ENCODE measurements at regions not wholly inside any gene's neighbourhood (a gene's known extent, or its start where the extent isn't known, plus 50 kb on each side); places are given as distances from the start of the nearest gene placed in this dataset.

DNA sequence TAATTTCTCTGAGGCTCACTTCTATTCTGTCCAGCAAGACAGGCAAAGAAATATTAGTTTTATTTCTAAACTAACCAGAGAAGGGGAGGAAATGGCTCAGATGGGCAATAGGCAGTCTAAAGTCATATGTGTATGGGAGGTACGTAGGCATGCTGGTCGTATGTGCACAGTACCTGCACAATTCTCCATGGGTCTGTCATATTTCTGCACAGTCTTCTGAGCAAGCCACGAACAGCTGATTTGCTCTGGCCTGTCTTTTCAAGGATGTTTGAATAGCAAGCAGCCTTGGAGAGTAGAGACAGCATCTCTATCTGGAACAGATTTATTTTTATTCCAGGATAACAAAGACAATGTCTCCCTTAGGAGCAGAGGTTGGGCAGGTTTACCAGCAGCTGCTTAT lies 92.1 kb downstream of the SLC25A47 start:
- intact Hi-C loops (cut with micrococcal nuclease), result loop anchor here (10.0 kb wide), 1 partner anchor 110 kb away; no protein-coding TSS in a partner anchor

GRCh38 chr14:100416081-100416680 lies 93.0 kb downstream of the SLC25A47 start:
- intact Hi-C loops (cut with micrococcal nuclease), result loop anchor here (10.0 kb wide), 1 partner anchor 109 kb away; no protein-coding TSS in a partner anchor
- DNase-seq, result no peak
- H3K4me1 ChIP-seq, result no peaks in the 10 kb centered on the region

More for the DNA sequence above, 92.1 kb downstream of the SLC25A47 start:
- Histone ChIP-seq H3K27me3 (ENCODE audit: low read depth) (no peaks in the 10 kb centered on the region), H3K9me3 (replicated peaks) (no peaks in the 10 kb centered on the region), H3K4me1 (no peaks in the 10 kb centered on the region), H3K4me3 (no peak overlapping the region), H3K27ac (replicated peaks) (no peak overlapping the region), H3K36me3 (no peaks in the 10 kb centered on the region)
- no peak for TF ChIP-seq CTCF (IDR thresholded peaks at IDR 0.05; ENCODE audit: borderline replicate concordance)
- DNase-seq, result no peak

DNA sequence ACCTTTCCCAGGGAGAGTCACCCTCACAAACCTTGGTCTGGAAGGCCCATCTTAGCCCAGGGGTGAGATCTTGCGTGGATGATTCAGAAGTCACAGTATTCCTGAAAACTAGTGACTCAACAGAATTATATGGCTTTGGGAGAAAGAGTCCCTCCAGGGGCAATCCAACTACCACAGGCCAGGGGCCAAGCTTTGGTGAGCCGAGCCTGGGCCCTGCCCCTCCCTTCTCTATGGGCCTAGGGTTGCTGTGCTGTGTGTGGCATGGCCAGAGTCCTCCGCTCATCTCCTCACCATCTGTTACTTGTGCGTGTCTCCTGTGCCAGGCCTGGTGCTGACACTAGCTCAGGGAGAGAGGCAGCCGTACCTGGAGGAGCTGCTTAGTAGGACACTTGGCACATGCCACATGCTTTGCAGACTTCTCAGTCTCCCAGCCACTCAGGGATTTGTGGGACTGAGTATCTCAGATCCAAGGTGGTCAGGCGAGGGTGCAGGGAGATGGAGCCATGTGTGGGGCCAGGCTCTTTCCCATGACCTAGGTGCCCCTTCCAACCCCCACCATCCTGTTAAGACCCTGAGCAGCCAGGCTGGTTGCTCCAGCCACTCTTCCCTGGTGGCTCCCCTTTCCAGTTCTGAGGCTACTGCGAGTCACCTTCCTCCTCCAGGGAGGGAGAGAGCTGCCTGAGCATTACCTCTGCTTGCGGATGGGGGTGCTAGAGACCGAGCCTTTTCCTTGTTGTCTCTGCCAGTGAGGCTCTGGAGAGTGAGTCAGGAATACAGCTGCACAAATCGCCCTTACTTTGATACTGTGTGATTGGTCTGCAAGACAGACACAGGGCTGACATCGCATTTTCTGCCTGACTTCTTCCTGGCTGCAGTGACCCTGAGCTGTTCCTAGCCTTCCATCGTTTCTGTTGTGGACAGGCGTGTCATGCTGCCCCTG lies 94.1 kb downstream of the SLC25A47 start:
- DNase-seq, result no peak

More at GRCh38 chr14:100416081-100416680, 93.0 kb downstream of the SLC25A47 start:
- TF ChIP-seq CTCF (IDR thresholded peaks at IDR 0.05; ENCODE audit: borderline replicate concordance), result no peak
- H3K36me3 ChIP-seq, result no peaks in the 10 kb centered on the region
- no peak overlapping the region for H3K4me3 ChIP-seq
- H3K27me3 ChIP-seq (ENCODE audit: low read depth), result no peaks in the 10 kb centered on the region
- H3K27ac ChIP-seq (replicated peaks), result no peak overlapping the region
- no peaks in the 10 kb centered on the region for H3K9me3 ChIP-seq (replicated peaks)

GRCh38 chr14:100419856-100420255 lies 96.7 kb downstream of the SLC25A47 start:
- H3K27me3 ChIP-seq (ENCODE audit: low read depth), result no peaks in the 10 kb centered on the region
- no peak overlapping the region for H3K27ac ChIP-seq (replicated peaks)
- intact Hi-C loops (cut with micrococcal nuclease), result loop anchor here (10.0 kb wide), 1 partner anchor 105 kb away; no protein-coding TSS in a partner anchor
- H3K4me3 ChIP-seq, result no peak overlapping the region
- peaks cover 2% of the 10 kb centered on the region for H3K4me1 ChIP-seq
- no peaks in the 10 kb centered on the region for H3K36me3 ChIP-seq
- DNase-seq, result no peak
- no peaks in the 10 kb centered on the region for H3K9me3 ChIP-seq (replicated peaks)
- no peak for TF ChIP-seq CTCF (IDR thresholded peaks at IDR 0.05; ENCODE audit: borderline replicate concordance)

More for the DNA sequence above, 94.1 kb downstream of the SLC25A47 start:
- peak; percentile 42 for TF ChIP-seq CTCF (IDR thresholded peaks at IDR 0.05; ENCODE audit: borderline replicate concordance)
- no peak overlapping the region for H3K4me3 ChIP-seq
- no peaks in the 10 kb centered on the region for H3K4me1 ChIP-seq
- no peaks in the 10 kb centered on the region for H3K9me3 ChIP-seq (replicated peaks)
- intact Hi-C loops (cut with micrococcal nuclease), result loop anchor here (10.0 kb wide), 1 partner anchor 108 kb away; no protein-coding TSS in a partner anchor
- no peaks in the 10 kb centered on the region for H3K27me3 ChIP-seq (ENCODE audit: low read depth)
- H3K36me3 ChIP-seq, result no peaks in the 10 kb centered on the region
- H3K27ac ChIP-seq (replicated peaks), result no peak overlapping the region

- Histone ChIP-seq H3K4me1 (peaks cover 7% of the 10 kb centered on the region), H3K27ac (replicated peaks) (no peak overlapping the region), H3K9me3 (replicated peaks) (no peaks in the 10 kb centered on the region), H3K27me3 (ENCODE audit: low read depth) (no peaks in the 10 kb centered on the region), H3K4me3 (no peak overlapping the region), H3K36me3 (no peaks in the 10 kb centered on the region)
- intact Hi-C loops (cut with micrococcal nuclease), result no loop called here
- DNase-seq, result no peak
- no peak for TF ChIP-seq CTCF (IDR thresholded peaks at IDR 0.05; ENCODE audit: borderline replicate concordance)
Observed at GRCh38 chr14:100421756-100422470, 98.8 kb downstream of the SLC25A47 start.

Measured in left ventricle myocardium inferior (tissue), 1 donor.